Progenitor cell of endocrine pancreas (in vitro differentiated cells): ENCODE measurements at regions not wholly inside any gene's neighbourhood (a gene's known extent, or its start where the extent isn't known, plus 50 kb on each side); places are given as distances from the start of the nearest gene placed in this dataset.

Experiments used
- DNase-seq: peaks from one replicate; pipeline ENCODE4 v3.0.0; 2021; ENCODE audit warnings: low spot score; ENCODE audit not compliant: unreplicated experiment
- H3K27ac Mint-ChIP-seq: 2 replicates; pipeline ENCODE4 v1.8.0; 2021; ENCODE audit warnings: mild to moderate bottlenecking, moderate library complexity, mixed read lengths
- H3K27me3 Mint-ChIP-seq: 2 replicates; pipeline ENCODE4 v1.8.0; 2021; ENCODE audit warnings: mixed read lengths
- H3K36me3 Mint-ChIP-seq: 2 replicates; pipeline ENCODE4 v1.8.0; 2022; ENCODE audit warnings: mixed read lengths; ENCODE audit not compliant: insufficient read depth
- H3K4me1 Mint-ChIP-seq: 2 replicates; pipeline ENCODE4 v1.8.0; 2021; ENCODE audit warnings: low read depth, mixed read lengths
- H3K4me3 Mint-ChIP-seq: 2 replicates; pipeline ENCODE4 v1.8.0; 2021; ENCODE audit warnings: low read depth, mild to moderate bottlenecking, moderate library complexity, mixed read lengths
- H3K9me3 Mint-ChIP-seq: 2 replicates; pipeline ENCODE4 v1.8.0; 2021; ENCODE audit warnings: low read depth, mixed read lengths
- CTCF ChIP-seq: fragments of 200-600 bp; sonication (generic); IDR thresholded peaks from one replicate; pipeline ENCODE4 v1.5.0; 2021; ENCODE audit warnings: antibody characterized with exemption, mild to moderate bottlenecking; ENCODE audit not compliant: unreplicated experiment

- H3K9me3 Mint-ChIP-seq: no peaks in the 10 kb centered on the region
- no peaks in the 10 kb centered on the region for H3K36me3 Mint-ChIP-seq
- H3K4me3 Mint-ChIP-seq: no peak overlapping the region
- no peaks in the 10 kb centered on the region for H3K4me1 Mint-ChIP-seq
- DNase-seq: no peak
- TF ChIP-seq CTCF: no peak
- no peaks in the 10 kb centered on the region for H3K27me3 Mint-ChIP-seq
- H3K27ac Mint-ChIP-seq: no peak overlapping the region
Measured at GRCh38 chr22:48658871-48659270, 1168.8 kb downstream of the BRD1 start.

GRCh38 chr22:48658246-48658645 lies 1169.4 kb downstream of the BRD1 start:
- Mint-ChIP-seq H3K4me3 (no peak overlapping the region), H3K27me3 (no peaks in the 10 kb centered on the region), H3K9me3 (no peaks in the 10 kb centered on the region), H3K36me3 (no peaks in the 10 kb centered on the region), H3K27ac (no peak overlapping the region), H3K4me1 (no peaks in the 10 kb centered on the region)
- DNase-seq: no peak
- no peak for TF ChIP-seq CTCF

- no peak overlapping the region for H3K4me3 Mint-ChIP-seq
- DNase-seq: no peak
- no peaks in the 10 kb centered on the region for H3K4me1 Mint-ChIP-seq
- TF ChIP-seq CTCF: no peak
- H3K27ac Mint-ChIP-seq: no peak overlapping the region
- H3K27me3 Mint-ChIP-seq: no peaks in the 10 kb centered on the region
- no peaks in the 10 kb centered on the region for H3K9me3 Mint-ChIP-seq
- H3K36me3 Mint-ChIP-seq: no peaks in the 10 kb centered on the region
Measured at GRCh38 chr22:48654492-48654891, 1173.2 kb downstream of the BRD1 start.

- TF ChIP-seq CTCF: no peak
- Mint-ChIP-seq H3K27me3 (no peaks in the 10 kb centered on the region), H3K9me3 (no peaks in the 10 kb centered on the region), H3K4me3 (no peak overlapping the region), H3K36me3 (no peaks in the 10 kb centered on the region), H3K27ac (no peak overlapping the region), H3K4me1 (no peaks in the 10 kb centered on the region)
- DNase-seq: no peak
Measured at GRCh38 chr22:48653929-48654328, 1173.7 kb downstream of the BRD1 start.

GRCh38 chr22:48653306-48653705 lies 1174.4 kb downstream of the BRD1 start:
- TF ChIP-seq CTCF: no peak
- Mint-ChIP-seq H3K27ac (no peak overlapping the region), H3K4me3 (no peak overlapping the region), H3K9me3 (no peaks in the 10 kb centered on the region), H3K4me1 (no peaks in the 10 kb centered on the region), H3K36me3 (no peaks in the 10 kb centered on the region), H3K27me3 (no peaks in the 10 kb centered on the region)
- no peak for DNase-seq

- no peak overlapping the region for H3K4me3 Mint-ChIP-seq
- H3K36me3 Mint-ChIP-seq: no peaks in the 10 kb centered on the region
- H3K9me3 Mint-ChIP-seq: no peaks in the 10 kb centered on the region
- H3K27me3 Mint-ChIP-seq: no peaks in the 10 kb centered on the region
- H3K4me1 Mint-ChIP-seq: no peaks in the 10 kb centered on the region
- no peak for DNase-seq
- no peak overlapping the region for H3K27ac Mint-ChIP-seq
- TF ChIP-seq CTCF: no peak
Measured at GRCh38 chr22:48652796-48653195, 1174.9 kb downstream of the BRD1 start.
